GM23338 (cell line): ENCODE measurements at regions not wholly inside any gene's neighbourhood (a gene's known extent, or its start where the extent isn't known, plus 50 kb on each side); places are given as distances from the start of the nearest gene placed in this dataset.

Experiments used
- ATAC-seq: fragments of 200-7000 bp; cut with Tn5 transposase; 3 replicates; pipeline ENCODE4 v1.9.1; 2020
- DNase-seq: peaks from one replicate; pipeline ENCODE4 v3.0.0-alpha.2; 2015; ENCODE audit warnings: low spot score
- H2AFZ ChIP-seq: fragments of 200-600 bp; sonication (generic); 2 replicates; pipeline ENCODE4 v1.8.0; 2016; ENCODE audit warnings: antibody characterized with exemption, mild to moderate bottlenecking, moderate library complexity
- H3F3A ChIP-seq: fragments of 200-600 bp; sonication (generic); replicated peaks from 2 replicates; pipeline ENCODE4 v1.8.0; 2017; ENCODE audit warnings: antibody characterized with exemption, mixed run types, low read depth
- H3K27ac ChIP-seq: fragments of 200-600 bp; sonication (generic); 2 replicates; pipeline ENCODE4 v1.6.1; 2016; ENCODE audit warnings: low read depth
- H3K27me3 ChIP-seq: fragments of 200-600 bp; sonication (generic); 2 replicates; pipeline ENCODE4 v1.8.0; 2016; ENCODE audit warnings: mild to moderate bottlenecking, mixed run types, moderate library complexity; ENCODE audit not compliant: insufficient read depth
- H3K36me3 ChIP-seq: fragments of 200-600 bp; sonication (generic); 2 replicates; pipeline ENCODE4 v1.8.0; 2016; ENCODE audit warnings: mild to moderate bottlenecking; ENCODE audit not compliant: insufficient read depth
- H3K4me1 ChIP-seq: fragments of 200-600 bp; sonication (generic); 2 replicates; pipeline ENCODE4 v1.8.0; 2016; ENCODE audit warnings: mild to moderate bottlenecking, moderate library complexity; ENCODE audit not compliant: insufficient read depth
- H3K4me2 ChIP-seq: fragments of 200-600 bp; sonication (generic); 2 replicates; pipeline ENCODE4 v1.7.1; 2017; ENCODE audit warnings: mixed run types
- H3K4me3 ChIP-seq: fragments of 200-600 bp; sonication (generic); 2 replicates; pipeline ENCODE4 v1.6.1; 2016; ENCODE audit warnings: mixed run types
- H3K79me2 ChIP-seq: fragments of 200-600 bp; sonication (generic); replicated peaks from 2 replicates; pipeline ENCODE4 v1.8.0; 2017; ENCODE audit warnings: mild to moderate bottlenecking; ENCODE audit not compliant: insufficient read depth
- H3K9me2 ChIP-seq: fragments of 200-600 bp; sonication (generic); 2 replicates; pipeline ENCODE4 v1.8.0; 2017; ENCODE audit not compliant: insufficient read depth
- H4K20me1 ChIP-seq: fragments of 200-600 bp; sonication (generic); replicated peaks from 2 replicates; pipeline ENCODE4 v1.8.0; 2017; ENCODE audit warnings: mild to moderate bottlenecking; ENCODE audit not compliant: insufficient read depth
- H3K27ac Mint-ChIP-seq: 2 replicates; pipeline ENCODE4 v1.8.0; 2020; ENCODE audit warnings: inconsistent platforms, mild to moderate bottlenecking, moderate library complexity, mixed read lengths
- H3K27me3 Mint-ChIP-seq: 3 replicates; pipeline ENCODE4 v1.8.0; 2022; ENCODE audit warnings: low read depth, mild to moderate bottlenecking, moderate library complexity, mixed read lengths, inconsistent platforms; ENCODE audit not compliant: insufficient read depth, poor library complexity
- H3K36me3 Mint-ChIP-seq: 3 replicates; pipeline ENCODE4 v1.8.0; 2021; ENCODE audit warnings: low read depth, mild to moderate bottlenecking, inconsistent platforms, moderate library complexity, mixed read lengths
- H3K4me1 Mint-ChIP-seq: 3 replicates; pipeline ENCODE4 v1.8.0; 2020; ENCODE audit warnings: mild to moderate bottlenecking, inconsistent platforms, mixed read lengths
- H3K4me3 Mint-ChIP-seq: 3 replicates; pipeline ENCODE4 v1.8.0; 2021; ENCODE audit warnings: moderate library complexity, mild to moderate bottlenecking, inconsistent platforms, mixed read lengths
- H3K9me3 Mint-ChIP-seq: 3 replicates; pipeline ENCODE4 v1.8.0; 2020; ENCODE audit warnings: moderate library complexity, mild to moderate bottlenecking, inconsistent platforms, mixed read lengths
- CTCF ChIP-seq, 2 experiments: fragments of 200-600 bp in 1 of 2; sonication (generic) in 1 of 2; conservative IDR thresholded peaks; 2 replicates each; pipeline versions ENCODE4 v1.5.1 to v1.6.1; 2016 to 2017; ENCODE audit warnings: antibody characterized with exemption in 2 of 2, low read depth in 2 of 2, mild to moderate bottlenecking in 2 of 2, moderate library complexity in 1 of 2
- POLR2AphosphoS5 ChIP-seq: IDR thresholded peaks from 2 replicates; pipeline ENCODE4 v1.6.1; 2016; ENCODE audit warnings: antibody characterized with exemption, low read depth
- STAT1 ChIP-seq: IDR thresholded peaks from one replicate; pipeline ENCODE4 v1.6.1; 2016; ENCODE audit warnings: antibody characterized with exemption; ENCODE audit not compliant: unreplicated experiment
- ZNF331 ChIP-seq: fragments of 250-450 bp; sonication (Bioruptor Pico); IDR thresholded peaks from 2 replicates; pipeline ENCODE4 v1.5.0; 2020; ENCODE audit warnings: low read depth, mild to moderate bottlenecking, moderate library complexity
- ZNF462 ChIP-seq: fragments of 250-450 bp; sonication (Bioruptor Pico); IDR thresholded peaks from 2 replicates; pipeline ENCODE4 v1.5.0; 2020; ENCODE audit warnings: mild to moderate bottlenecking, moderate library complexity

GRCh38 chr1:60504206-60504840 is 430.8 kb upstream of the C1orf87 start (continued):
- TF ChIP-seq CTCF (conservative IDR thresholded peaks at IDR 0.05; ENCODE audit: low read depth in 2 of 2) (no peak), ZNF331 (CRISPR knock-in tag) (no peak), STAT1 (no peak), ZNF462 (no peak)

GRCh38 chr1:60503266-60503925 is 429.8 kb upstream of the C1orf87 start:
- H3K4me3 Mint-ChIP-seq, result no peak overlapping the region
- Histone ChIP-seq H3K27ac (no peak overlapping the region), H3K79me2 (no peaks in the 10 kb centered on the region), H3K4me1 (no peaks in the 10 kb centered on the region), H3K4me2 (no peak overlapping the region), H3F3A (no peaks in the 10 kb centered on the region), H3K36me3 (no peaks in the 10 kb centered on the region), H3K9me2 (no peaks in the 10 kb centered on the region), H3K4me3 (no peak overlapping the region), H2AFZ (no peak overlapping the region), H4K20me1 (no peaks in the 10 kb centered on the region), H3K27me3 (no peaks in the 10 kb centered on the region)
- no peaks in the 10 kb centered on the region for H3K27me3 Mint-ChIP-seq
- TF ChIP-seq POLR2AphosphoS5 (no peak), CTCF (conservative IDR thresholded peaks at IDR 0.05; ENCODE audit: low read depth in 2 of 2) (0 out of 4 replicates have a peak, but pooled peaks of 1 of the 2 experiments have one; percentile 9)
- peak; percentile 17 for DNase-seq
- no peaks in the 10 kb centered on the region for H3K36me3 Mint-ChIP-seq
- peaks cover 14% of the 10 kb centered on the region for H3K4me1 Mint-ChIP-seq
- ATAC-seq, result peak; percentile 49; the same call in 2 of the 3 replicates
- H3K9me3 Mint-ChIP-seq, result no peaks in the 10 kb centered on the region; the same call in 2 of the 3 replicates
- H3K27ac Mint-ChIP-seq, result no peak overlapping the region
